HUES6 (cell line): ENCODE measurements at regions not wholly inside any gene's neighbourhood (a gene's known extent, or its start where the extent isn't known, plus 50 kb on each side); places are given as distances from the start of the nearest gene placed in this dataset.
"Not testable (repeated sequence)": the region's sequence is repeated elsewhere in the genome, so short reads cannot be mapped to it uniquely, and the experiment has no call there.

Source experiments
- H3K27ac ChIP-seq: 2 replicates; pipeline ENCODE4 v1.7.0; 2013; ENCODE audit warnings: low read depth, mild to moderate bottlenecking, low read length, inconsistent platforms
- H3K27me3 ChIP-seq: 2 replicates; pipeline ENCODE4 v1.6.1; 2013; ENCODE audit warnings: low read length; ENCODE audit not compliant: control insufficient read depth, insufficient read depth
- H3K36me3 ChIP-seq: 2 replicates; pipeline ENCODE4 v1.6.1; 2013; ENCODE audit warnings: low read length; ENCODE audit not compliant: control insufficient read depth, insufficient read depth
- H3K4me1 ChIP-seq: 2 replicates; pipeline ENCODE4 v1.6.1; 2013; ENCODE audit warnings: low read length; ENCODE audit not compliant: control insufficient read depth, insufficient read depth
- H3K4me3 ChIP-seq: 2 replicates; pipeline ENCODE4 v1.5.1; 2013; ENCODE audit warnings: low read depth, low read length
- H3K9ac ChIP-seq: one replicate; pipeline ENCODE4 v1.6.1; 2013; ENCODE audit warnings: mild to moderate bottlenecking, low read length
- H3K9me3 ChIP-seq: 2 replicates; pipeline ENCODE4 v1.6.1; 2013; ENCODE audit warnings: low read depth, low read length; ENCODE audit not compliant: control insufficient read depth, insufficient read depth

DNA sequence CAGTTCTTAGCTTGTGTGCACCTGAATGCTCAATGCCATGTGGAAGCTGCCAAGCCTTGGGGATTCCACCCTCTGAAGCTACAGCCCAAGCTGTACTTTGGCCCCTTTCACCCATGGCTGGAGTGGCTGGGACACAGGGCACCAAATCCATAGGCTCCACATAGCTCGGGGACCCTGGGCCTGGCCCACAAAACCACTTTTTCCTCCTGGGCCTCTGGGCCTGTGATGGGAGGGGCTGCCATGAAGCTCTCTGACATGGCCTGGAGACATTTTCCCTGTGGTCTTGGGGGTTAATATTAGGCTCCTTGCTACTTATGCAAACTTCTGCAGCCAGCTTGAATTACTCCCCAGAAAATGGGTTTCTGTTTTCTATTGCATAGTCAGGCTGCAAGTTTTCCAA lies 579.9 kb downstream of the MATN1 start:
- Histone ChIP-seq H3K27me3 (no peaks in the 10 kb centered on the region), H3K27ac (no peak overlapping the region), H3K4me3 (no peak overlapping the region), H3K9ac (no peak overlapping the region), H3K36me3 (no peaks in the 10 kb centered on the region), H3K9me3 (peaks cover 48% of the 10 kb centered on the region), H3K4me1 (no peaks in the 10 kb centered on the region)

DNA sequence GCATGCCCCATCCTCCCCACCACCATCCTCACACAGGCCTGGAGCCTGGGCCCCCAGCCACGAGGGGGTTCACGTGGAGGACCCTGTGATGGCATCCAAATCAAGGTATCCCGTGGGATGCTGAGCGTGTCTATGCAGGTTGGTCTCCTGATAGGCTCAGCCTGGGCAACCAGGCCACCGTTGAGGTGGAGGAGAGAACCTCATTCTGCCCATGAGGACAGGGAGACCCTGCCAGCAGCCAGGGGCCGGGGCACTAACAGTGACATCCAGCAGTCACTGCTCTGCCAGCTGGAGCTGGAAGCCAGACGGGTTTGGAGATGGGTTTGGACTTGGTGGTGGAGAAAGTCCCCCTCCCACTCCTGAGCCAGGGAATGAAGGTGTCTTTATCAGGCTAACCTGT lies 582.8 kb downstream of the MATN1 start:
- Histone ChIP-seq H3K27me3 (no peaks in the 10 kb centered on the region), H3K36me3 (no peaks in the 10 kb centered on the region), H3K9ac (no peak overlapping the region), H3K4me3 (no peak overlapping the region), H3K27ac (no peak overlapping the region), H3K9me3 (peaks cover 53% of the 10 kb centered on the region), H3K4me1 (no peaks in the 10 kb centered on the region)

GRCh38 chr1:30138891-30139290 lies 584.5 kb downstream of the MATN1 start:
- no peak overlapping the region for H3K27ac ChIP-seq
- no peak overlapping the region for H3K4me3 ChIP-seq
- no peaks in the 10 kb centered on the region for H3K36me3 ChIP-seq
- H3K4me1 ChIP-seq = no peaks in the 10 kb centered on the region
- H3K27me3 ChIP-seq = no peaks in the 10 kb centered on the region
- peaks cover 37% of the 10 kb centered on the region for H3K9me3 ChIP-seq
- no peak overlapping the region for H3K9ac ChIP-seq

- H3K27me3 ChIP-seq = no peaks in the 10 kb centered on the region; the same call in 1 of the 2 replicates
- H3K36me3 ChIP-seq = no peaks in the 10 kb centered on the region
- peaks cover 21% of the 10 kb centered on the region for H3K9me3 ChIP-seq
- H3K4me1 ChIP-seq = no peaks in the 10 kb centered on the region
- no peak overlapping the region for H3K9ac ChIP-seq
- H3K27ac ChIP-seq = no peak overlapping the region
- H3K4me3 ChIP-seq = no peak overlapping the region
These were observed 586.4 kb downstream of the MATN1 start for GRCh38 chr1:30137001-30137400.

DNA sequence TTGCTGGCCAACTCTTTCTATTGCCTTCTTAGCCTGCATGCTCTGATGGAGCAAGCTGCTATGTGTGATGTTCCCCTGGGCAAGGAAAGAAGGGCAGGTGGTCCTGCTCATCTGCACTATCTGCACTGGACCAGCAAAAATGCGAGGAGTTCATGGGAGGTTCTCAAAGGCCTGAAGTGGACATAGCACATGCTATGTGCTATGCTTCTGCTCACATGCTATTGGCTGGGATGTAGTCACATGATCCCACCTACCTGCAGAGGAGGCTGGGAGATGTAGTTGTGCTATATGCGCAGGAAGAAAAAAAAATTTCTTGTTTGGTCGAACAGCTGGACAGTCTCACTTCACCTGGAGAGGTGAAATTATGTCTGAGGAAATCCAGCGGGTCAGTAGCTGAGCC lies 587.7 kb downstream of the MATN1 start:
- no peaks in the 10 kb centered on the region for H3K4me1 ChIP-seq
- H3K4me3 ChIP-seq = no peak overlapping the region
- H3K27me3 ChIP-seq = no peaks in the 10 kb centered on the region; the same call in 1 of the 2 replicates
- H3K27ac ChIP-seq = no peak overlapping the region
- no peaks in the 10 kb centered on the region for H3K36me3 ChIP-seq
- H3K9me3 ChIP-seq = peaks cover 18% of the 10 kb centered on the region
- H3K9ac ChIP-seq = no peak overlapping the region

DNA sequence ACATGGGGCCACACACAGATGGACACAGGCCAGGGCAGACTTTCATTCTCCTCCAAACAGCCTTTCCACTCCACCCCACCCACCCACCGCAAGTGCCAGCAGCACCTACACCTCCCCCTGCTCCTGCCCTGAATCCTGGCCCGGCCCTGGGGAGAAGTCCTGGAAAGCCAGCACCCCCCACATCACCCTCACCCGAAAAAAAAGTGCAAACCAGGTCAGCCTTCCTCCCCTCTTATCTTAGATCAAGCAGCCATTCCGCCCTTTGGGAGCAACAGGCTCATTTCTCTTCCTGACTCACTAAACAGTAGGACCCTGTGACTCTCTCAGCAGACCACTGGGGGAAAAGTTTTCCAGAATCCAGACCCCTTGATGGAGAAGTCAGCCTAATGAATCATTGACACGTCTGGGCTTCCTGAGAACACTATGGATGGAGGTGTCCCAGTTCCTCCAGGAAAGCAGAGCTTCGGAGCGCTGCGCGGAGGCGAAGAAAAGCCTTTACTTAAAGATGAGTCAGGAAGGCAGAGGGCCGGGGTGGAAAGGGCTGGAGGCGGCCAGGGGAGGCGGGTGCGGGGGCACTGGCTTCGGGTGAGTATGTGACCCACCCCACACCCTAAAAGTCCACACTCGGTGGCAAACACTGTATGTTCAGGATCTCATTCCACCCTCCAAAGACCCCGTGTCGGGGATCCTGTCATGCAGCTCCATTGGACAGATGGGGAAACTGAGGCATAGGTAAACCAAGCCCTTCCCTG lies 588.7 kb downstream of the MATN1 start:
- peaks cover 8% of the 10 kb centered on the region for H3K9me3 ChIP-seq
- no peak overlapping the region for H3K9ac ChIP-seq
- no peak overlapping the region for H3K4me3 ChIP-seq
- no peaks in the 10 kb centered on the region for H3K4me1 ChIP-seq
- H3K27me3 ChIP-seq = no peaks in the 10 kb centered on the region; the same call in 1 of the 2 replicates
- no peaks in the 10 kb centered on the region for H3K36me3 ChIP-seq
- H3K27ac ChIP-seq = no peak overlapping the region

DNA sequence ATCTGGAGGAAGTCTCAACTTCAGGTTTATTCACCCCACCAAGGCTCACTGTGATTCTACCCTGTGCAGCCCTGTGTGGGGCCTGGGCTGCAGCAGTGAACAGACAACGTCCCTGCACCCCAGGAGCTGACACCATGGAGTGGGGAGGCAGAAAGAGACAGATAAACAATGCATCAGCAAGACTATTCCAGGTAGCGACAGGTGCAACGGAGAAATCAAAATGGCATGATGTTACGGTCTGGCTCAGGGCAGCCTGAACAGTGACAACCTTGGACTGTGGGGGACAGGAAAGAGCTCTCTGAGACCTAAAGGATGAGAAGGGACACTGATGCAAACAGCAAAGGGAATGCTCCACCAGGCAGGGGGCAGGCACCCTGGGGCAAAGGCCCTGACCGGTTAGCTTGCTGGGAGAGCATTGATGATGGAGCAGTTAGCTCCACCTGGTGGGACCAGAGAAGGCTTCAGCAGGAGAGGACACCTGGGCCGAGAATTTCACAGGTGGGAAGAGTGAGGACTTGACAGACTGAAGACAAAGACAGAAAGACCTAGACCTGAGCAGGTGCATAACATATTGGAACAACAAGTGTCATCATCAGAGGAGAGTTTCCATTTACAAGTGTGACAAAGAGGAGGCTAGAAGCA lies 589.9 kb downstream of the MATN1 start:
- H3K27me3 ChIP-seq = no peaks in the 10 kb centered on the region; the same call in 1 of the 2 replicates

GRCh38 chr1:30132602-30133286 lies 590.6 kb downstream of the MATN1 start:
- Histone ChIP-seq H3K36me3 (no peaks in the 10 kb centered on the region), H3K9ac (no peak overlapping the region), H3K4me1 (no peaks in the 10 kb centered on the region), H3K4me3 (no peak overlapping the region), H3K9me3 (peaks cover 7% of the 10 kb centered on the region), H3K27ac (no peak overlapping the region), H3K27me3 (no peaks in the 10 kb centered on the region; the same call in 1 of the 2 replicates)

More for the DNA sequence above, 589.9 kb downstream of the MATN1 start:
- H3K9ac ChIP-seq = no peak overlapping the region
- no peaks in the 10 kb centered on the region for H3K36me3 ChIP-seq
- peaks cover 7% of the 10 kb centered on the region for H3K9me3 ChIP-seq
- no peak overlapping the region for H3K27ac ChIP-seq
- no peak overlapping the region for H3K4me3 ChIP-seq
- H3K4me1 ChIP-seq = no peaks in the 10 kb centered on the region

DNA sequence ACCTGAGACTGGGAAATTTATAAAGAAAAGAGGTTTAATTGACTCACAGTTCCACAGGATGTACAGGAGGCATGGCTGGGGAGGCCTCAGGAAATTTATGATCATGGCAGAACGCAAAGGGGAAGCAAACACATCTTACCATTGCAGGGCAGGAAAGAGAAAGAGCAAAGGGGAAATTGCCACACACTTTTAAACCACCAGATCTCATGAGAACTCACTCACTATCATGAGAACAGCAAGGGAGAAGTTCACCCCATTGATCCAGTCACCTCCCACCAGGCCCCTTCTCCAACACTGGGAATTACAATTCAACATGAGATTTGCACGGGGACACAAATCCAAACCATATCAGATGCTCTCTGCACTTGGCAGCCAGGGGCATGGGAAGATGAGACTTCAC lies 592.8 kb downstream of the MATN1 start:
- not testable (repeated sequence) for H3K36me3 ChIP-seq, H3K27ac ChIP-seq, H3K9me3 ChIP-seq, H3K4me1 ChIP-seq, H3K27me3 ChIP-seq, H3K9ac ChIP-seq, H3K4me3 ChIP-seq

- no peaks in the 10 kb centered on the region for H3K4me1 ChIP-seq
- H3K4me3 ChIP-seq = no peak overlapping the region
- H3K27ac ChIP-seq = no peak overlapping the region
- no peaks in the 10 kb centered on the region for H3K36me3 ChIP-seq
- no peaks in the 10 kb centered on the region; the same call in 1 of the 2 replicates for H3K27me3 ChIP-seq
- no peak overlapping the region for H3K9ac ChIP-seq
- no peaks in the 10 kb centered on the region for H3K9me3 ChIP-seq
These were observed 593.3 kb downstream of the MATN1 start for GRCh38 chr1:30130099-30130498.
